ENCODE measurements at regions not wholly inside any gene's neighbourhood (a gene's known extent, or its start where the extent isn't known, plus 50 kb on each side); places are given as distances from the start of the nearest gene placed in this dataset.

- DNase-seq: peak; percentile 44
These were observed 485.0 kb downstream of the DISC1 start for GRCh38 chr1:232111611-232112010.

- DNase-seq: peak; percentile 97
These were observed 483.9 kb downstream of the DISC1 start for GRCh38 chr1:232110281-232111090.

- DNase-seq: peak; percentile 36
These were observed 482.8 kb downstream of the DISC1 start for GRCh38 chr1:232109391-232109790.

- DNase-seq: no peak
These were observed 482.0 kb downstream of the DISC1 start for GRCh38 chr1:232108598-232108997.

- DNase-seq: no peak
These were observed 479.8 kb downstream of the DISC1 start for GRCh38 chr1:232106415-232106814.

- no peak for DNase-seq
These were observed 479.0 kb downstream of the DISC1 start for GRCh38 chr1:232105561-232105960.

GRCh38 chr1:232101231-232101630 is 474.6 kb downstream of the DISC1 start:
- no peak for DNase-seq

GRCh38 chr1:232096751-232097150 is 470.2 kb downstream of the DISC1 start:
- DNase-seq: no peak

All from fibroblast of upper back skin (primary cell).